ENCODE measurements at regions not wholly inside any gene's neighbourhood (a gene's known extent, or its start where the extent isn't known, plus 50 kb on each side); places are given as distances from the start of the nearest gene placed in this dataset.

GRCh38 chr1:229192853-229193252, 78.1 kb upstream of the RAB4A start:
- TF ChIP-seq POLR2AphosphoS5 (IDR thresholded peaks at IDR 0.05) (no peak), CTCF (IDR thresholded peaks at IDR 0.05) (no peak)
